SJSA1 (cell line): ENCODE measurements at regions not wholly inside any gene's neighbourhood (a gene's known extent, or its start where the extent isn't known, plus 50 kb on each side); places are given as distances from the start of the nearest gene placed in this dataset.

ENCODE experiments used
- DNase-seq, 2 experiments: peaks; one replicate each; pipeline ENCODE4 v3.0.0-alpha.2; 2015 to 2020; ENCODE audit warnings: low spot score in 2 of 2, low read depth in 1 of 2
- H3K27ac ChIP-seq: fragments of 250-450 bp; sonication (Bioruptor Pico); 2 replicates; pipeline ENCODE4 v1.5.1; 2020; ENCODE audit warnings: mild to moderate bottlenecking, moderate library complexity
- H3K27me3 ChIP-seq: fragments of 250-450 bp; sonication (Bioruptor Pico); replicated peaks from 2 replicates; pipeline ENCODE4 v1.5.1; 2020; ENCODE audit warnings: mild to moderate bottlenecking, moderate library complexity
- H3K36me3 ChIP-seq: fragments of 250-450 bp; sonication (Bioruptor Pico); 2 replicates; pipeline ENCODE4 v1.5.1; 2020; ENCODE audit warnings: mild to moderate bottlenecking
- H3K4me1 ChIP-seq: fragments of 250-450 bp; sonication (Bioruptor Pico); replicated peaks from 2 replicates; pipeline ENCODE4 v1.6.1; 2021; ENCODE audit warnings: mild to moderate bottlenecking
- H3K4me3 ChIP-seq: fragments of 250-450 bp; sonication (Bioruptor Pico); 2 replicates; pipeline ENCODE4 v1.5.1; 2020; ENCODE audit warnings: mild to moderate bottlenecking
- H3K9me3 ChIP-seq: fragments of 250-450 bp; sonication (Bioruptor Pico); replicated peaks from 2 replicates; pipeline ENCODE4 v1.5.1; 2020; ENCODE audit warnings: mild to moderate bottlenecking

- no peaks in the 10 kb centered on the region for H3K9me3 ChIP-seq
- DNase-seq: no peak
- no peaks in the 10 kb centered on the region for H3K27me3 ChIP-seq
- H3K36me3 ChIP-seq: no peaks in the 10 kb centered on the region
- H3K4me3 ChIP-seq: no peak overlapping the region
- H3K27ac ChIP-seq: no peak overlapping the region
- H3K4me1 ChIP-seq: peaks cover 19% of the 10 kb centered on the region
Measured at GRCh38 chr6:137780447-137781034, 86.5 kb upstream of the TNFAIP3 start.

GRCh38 chr6:137781639-137782038, 85.4 kb upstream of the TNFAIP3 start:
- no peak overlapping the region for H3K27ac ChIP-seq
- H3K4me3 ChIP-seq: no peak overlapping the region
- H3K9me3 ChIP-seq: no peaks in the 10 kb centered on the region
- no peaks in the 10 kb centered on the region for H3K36me3 ChIP-seq
- DNase-seq: no peak
- H3K27me3 ChIP-seq: no peaks in the 10 kb centered on the region
- peaks cover 9% of the 10 kb centered on the region for H3K4me1 ChIP-seq

GRCh38 chr6:137782166-137783039, 84.7 kb upstream of the TNFAIP3 start:
- Histone ChIP-seq H3K4me1 (peaks cover 3% of the 10 kb centered on the region), H3K4me3 (no peak overlapping the region), H3K36me3 (no peaks in the 10 kb centered on the region), H3K9me3 (no peaks in the 10 kb centered on the region), H3K27ac (no peak overlapping the region), H3K27me3 (no peaks in the 10 kb centered on the region)
- no peak for DNase-seq

- Histone ChIP-seq H3K4me1 (no peaks in the 10 kb centered on the region), H3K27me3 (no peaks in the 10 kb centered on the region), H3K27ac (no peak overlapping the region), H3K36me3 (no peaks in the 10 kb centered on the region), H3K4me3 (no peak overlapping the region), H3K9me3 (no peaks in the 10 kb centered on the region)
- DNase-seq: no peak
Measured at GRCh38 chr6:137783710-137784109, 83.3 kb upstream of the TNFAIP3 start.

GRCh38 chr6:137784583-137784982, 82.5 kb upstream of the TNFAIP3 start:
- Histone ChIP-seq H3K4me3 (no peak overlapping the region), H3K9me3 (no peaks in the 10 kb centered on the region), H3K27ac (no peak overlapping the region), H3K27me3 (no peaks in the 10 kb centered on the region), H3K36me3 (no peaks in the 10 kb centered on the region), H3K4me1 (no peaks in the 10 kb centered on the region)
- no peak for DNase-seq

- Histone ChIP-seq H3K4me3 (no peak overlapping the region), H3K27me3 (no peaks in the 10 kb centered on the region), H3K36me3 (no peaks in the 10 kb centered on the region), H3K4me1 (no peaks in the 10 kb centered on the region), H3K27ac (no peak overlapping the region), H3K9me3 (no peaks in the 10 kb centered on the region)
- no peak for DNase-seq
Measured at GRCh38 chr6:137787016-137787415, 80.0 kb upstream of the TNFAIP3 start.

- no peaks in the 10 kb centered on the region for H3K9me3 ChIP-seq
- no peak overlapping the region for H3K27ac ChIP-seq
- no peak overlapping the region for H3K4me3 ChIP-seq
- DNase-seq: no peak
- H3K36me3 ChIP-seq: no peaks in the 10 kb centered on the region
- H3K27me3 ChIP-seq: no peaks in the 10 kb centered on the region
- H3K4me1 ChIP-seq: no peaks in the 10 kb centered on the region
Measured at GRCh38 chr6:137788248-137788647, 78.8 kb upstream of the TNFAIP3 start.

- no peaks in the 10 kb centered on the region for H3K9me3 ChIP-seq
- H3K27me3 ChIP-seq: no peaks in the 10 kb centered on the region
- no peak for DNase-seq
- no peak overlapping the region for H3K27ac ChIP-seq
- no peaks in the 10 kb centered on the region for H3K4me1 ChIP-seq
- no peak overlapping the region for H3K4me3 ChIP-seq
- no peaks in the 10 kb centered on the region for H3K36me3 ChIP-seq
Measured at GRCh38 chr6:137791281-137792159, 75.5 kb upstream of the TNFAIP3 start.

- Histone ChIP-seq H3K27me3 (no peaks in the 10 kb centered on the region), H3K36me3 (no peaks in the 10 kb centered on the region), H3K4me1 (no peaks in the 10 kb centered on the region), H3K4me3 (no peak overlapping the region), H3K27ac (no peak overlapping the region), H3K9me3 (no peaks in the 10 kb centered on the region)
- DNase-seq: no peak
Measured at GRCh38 chr6:137792160-137793033, 74.7 kb upstream of the TNFAIP3 start.

GRCh38 chr6:137793805-137794515, 73.1 kb upstream of the TNFAIP3 start:
- Histone ChIP-seq H3K27ac (no peak overlapping the region), H3K36me3 (no peaks in the 10 kb centered on the region), H3K9me3 (no peaks in the 10 kb centered on the region), H3K4me3 (no peak overlapping the region), H3K27me3 (no peaks in the 10 kb centered on the region), H3K4me1 (peaks cover 3% of the 10 kb centered on the region)
- DNase-seq: no peak

- Histone ChIP-seq H3K27me3 (no peaks in the 10 kb centered on the region), H3K4me1 (peaks cover 7% of the 10 kb centered on the region), H3K9me3 (no peaks in the 10 kb centered on the region), H3K36me3 (no peaks in the 10 kb centered on the region), H3K27ac (no peak overlapping the region), H3K4me3 (no peak overlapping the region)
- no peak for DNase-seq
Measured at GRCh38 chr6:137794516-137795201, 72.4 kb upstream of the TNFAIP3 start.

GRCh38 chr6:137795501-137795900, 71.6 kb upstream of the TNFAIP3 start:
- Histone ChIP-seq H3K4me3 (no peak overlapping the region), H3K9me3 (no peaks in the 10 kb centered on the region), H3K27ac (no peak overlapping the region), H3K27me3 (no peaks in the 10 kb centered on the region), H3K4me1 (peaks cover 7% of the 10 kb centered on the region), H3K36me3 (no peaks in the 10 kb centered on the region)
- no peak for DNase-seq
